GM18511 (cell line): ENCODE measurements at regions not wholly inside any gene's neighbourhood (a gene's known extent, or its start where the extent isn't known, plus 50 kb on each side); places are given as distances from the start of the nearest gene placed in this dataset.
"Not testable (repeated sequence)": the region's sequence is repeated elsewhere in the genome, so short reads cannot be mapped to it uniquely, and the experiment has no call there.

Source experiments
- ATAC-seq: cut with Tn5 transposase; IDR thresholded peaks from one replicate; pipeline ENCODE4 v1.9.1; 2021; ENCODE audit warnings: mild to moderate bottlenecking, moderate library complexity; ENCODE audit not compliant: unreplicated experiment

DNA sequence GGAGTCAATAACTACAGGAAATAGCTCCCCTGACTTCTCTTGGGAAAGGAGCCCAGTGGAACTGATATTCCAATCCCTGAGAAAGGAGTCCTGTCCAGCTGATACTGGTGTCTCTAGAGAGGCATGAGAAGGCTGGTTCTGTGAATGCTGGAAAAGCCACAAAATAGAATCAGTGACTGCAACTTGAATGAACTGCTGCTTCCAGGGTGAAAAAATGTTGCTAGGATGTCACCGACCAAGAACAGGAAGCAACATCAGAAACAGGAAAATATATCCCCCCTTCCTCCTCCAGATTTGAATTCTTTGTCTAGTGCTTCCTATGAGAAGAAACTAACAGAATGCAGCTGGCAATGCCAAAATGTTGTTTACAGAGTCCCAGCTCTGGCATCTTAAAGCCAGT, 269.3 kb upstream of the LYPLAL1 start:
- no peak for ATAC-seq

DNA sequence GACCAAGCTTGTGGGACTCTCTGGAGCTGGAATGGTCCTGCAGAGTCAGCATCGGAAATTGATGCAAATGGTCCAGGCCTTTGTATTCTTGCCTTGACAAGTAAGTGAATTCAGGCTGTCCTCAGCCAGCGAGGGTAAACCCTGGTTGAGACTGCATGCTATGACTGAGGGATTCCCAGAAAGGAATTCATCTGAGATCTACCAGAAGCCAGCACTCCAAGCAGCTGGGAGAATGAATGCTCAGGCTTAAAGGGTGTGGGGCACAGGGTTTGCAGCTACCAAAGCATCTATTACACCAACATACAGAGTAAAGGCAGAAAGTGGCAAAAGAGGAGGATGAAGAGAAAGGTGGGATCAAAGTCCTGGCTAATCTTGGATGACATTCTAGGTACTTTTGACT, 257.0 kb upstream of the LYPLAL1 start:
- ATAC-seq = no peak

DNA sequence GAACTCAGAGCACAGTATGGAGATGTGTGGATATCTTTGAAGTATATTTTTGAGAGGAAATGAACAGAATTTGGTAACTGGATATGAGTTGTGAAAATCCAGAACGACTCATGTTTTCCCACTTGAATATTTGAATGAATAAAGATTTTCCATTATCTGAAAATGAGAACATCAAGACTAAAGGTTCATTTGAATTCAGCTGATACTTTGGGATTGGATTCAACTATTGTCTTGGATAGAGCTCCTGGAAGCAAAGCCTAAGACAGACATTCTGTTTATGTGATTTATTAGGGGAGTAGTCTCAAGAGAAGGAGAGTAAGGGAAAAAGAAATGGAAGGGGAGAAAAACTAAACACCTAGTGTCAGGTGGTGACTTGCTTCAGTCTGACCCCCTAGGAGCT, 256.0 kb upstream of the LYPLAL1 start:
- ATAC-seq = no peak

DNA sequence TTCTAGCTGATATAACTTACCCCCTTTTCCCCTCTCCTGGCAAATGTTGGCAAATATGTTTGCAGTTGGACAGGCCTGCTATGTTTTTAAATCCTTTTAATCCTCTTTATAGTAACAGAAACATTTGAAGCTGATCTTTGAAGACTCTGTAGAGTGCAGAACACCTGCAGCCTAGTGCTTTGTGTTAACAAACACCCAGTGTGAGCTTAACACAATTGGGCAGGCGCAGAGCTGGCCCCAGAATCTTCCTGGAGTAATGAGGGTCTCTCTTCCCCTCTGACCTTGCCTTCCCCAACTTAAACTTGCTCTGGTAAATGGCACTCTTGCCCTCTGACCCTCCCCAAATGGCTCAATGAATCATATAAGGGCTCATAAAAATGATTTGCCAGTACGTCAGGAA, 247.9 kb upstream of the LYPLAL1 start:
- no peak for ATAC-seq

DNA sequence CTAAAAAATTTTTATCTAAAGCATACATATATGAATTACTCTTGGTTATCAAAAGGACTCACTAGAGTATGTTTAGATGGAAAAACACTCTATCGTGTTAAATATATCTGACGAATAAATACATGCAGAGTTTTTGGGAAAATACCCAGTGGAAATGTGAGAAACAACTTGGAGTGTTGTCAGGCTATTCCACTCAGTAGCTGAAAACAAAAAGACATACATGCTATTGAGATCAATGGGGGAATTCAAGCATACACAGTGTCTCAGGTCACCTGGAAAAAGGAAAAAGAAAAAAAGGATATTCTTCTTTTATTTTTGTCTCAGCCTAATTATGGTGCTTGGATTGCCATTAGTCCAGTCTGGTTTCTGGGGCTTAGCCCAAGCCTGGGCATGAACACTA, 247.0 kb upstream of the LYPLAL1 start:
- ATAC-seq = no peak

DNA sequence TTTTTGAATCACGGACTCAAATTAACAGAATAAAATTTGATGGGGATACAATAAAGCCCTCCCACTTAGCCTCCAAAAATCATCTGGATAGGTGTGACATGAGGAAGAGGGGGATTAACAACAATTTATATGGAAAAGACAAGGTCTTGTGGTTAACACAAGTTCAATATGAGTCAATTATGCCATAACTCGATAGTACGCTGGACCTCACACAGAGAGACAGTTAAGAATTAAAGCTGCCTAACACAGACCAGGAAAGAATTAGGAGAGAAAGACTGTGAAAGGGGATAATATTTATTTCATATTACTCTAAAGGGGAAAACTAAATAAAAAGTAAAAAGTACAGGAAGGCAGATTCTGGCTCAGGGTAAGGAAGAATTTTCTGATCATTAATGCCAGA, 243.7 kb upstream of the LYPLAL1 start:
- ATAC-seq = no peak

DNA sequence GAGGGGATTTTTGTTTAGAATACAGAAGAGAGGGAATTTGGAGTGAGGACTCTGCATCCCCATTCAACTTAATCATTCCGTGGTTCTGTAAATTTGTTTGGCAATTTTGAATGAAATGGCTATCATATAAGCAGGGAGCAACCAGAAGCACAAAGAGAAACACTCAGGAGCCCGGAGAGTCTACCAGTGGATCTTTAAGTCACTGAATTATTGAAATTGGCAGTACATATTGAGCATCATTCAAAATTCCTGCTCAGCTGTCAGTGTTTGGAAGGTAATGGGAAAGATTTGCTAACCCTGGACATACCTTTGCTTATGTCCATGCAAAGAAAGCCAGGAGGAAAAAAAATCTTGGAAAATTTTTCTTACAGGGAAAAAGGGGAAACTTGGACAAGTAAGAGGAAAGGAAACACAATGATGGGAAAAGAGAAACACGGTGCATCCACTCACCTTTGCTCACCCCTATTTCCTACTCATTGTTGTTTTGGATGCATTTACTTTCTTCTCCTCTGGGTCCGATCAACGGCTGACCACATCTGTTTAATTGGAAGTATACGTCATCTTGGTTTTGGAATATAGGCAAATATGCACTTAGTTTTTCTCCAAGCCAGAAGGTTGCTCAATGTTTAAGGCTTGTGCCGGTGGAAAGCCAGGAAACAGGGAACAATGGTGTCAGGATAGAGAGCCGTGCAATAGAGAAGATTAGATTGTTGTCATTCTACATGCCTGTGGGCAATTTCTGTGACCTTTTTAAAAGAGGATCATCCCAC, 243.0 kb upstream of the LYPLAL1 start:
- no peak for ATAC-seq

DNA sequence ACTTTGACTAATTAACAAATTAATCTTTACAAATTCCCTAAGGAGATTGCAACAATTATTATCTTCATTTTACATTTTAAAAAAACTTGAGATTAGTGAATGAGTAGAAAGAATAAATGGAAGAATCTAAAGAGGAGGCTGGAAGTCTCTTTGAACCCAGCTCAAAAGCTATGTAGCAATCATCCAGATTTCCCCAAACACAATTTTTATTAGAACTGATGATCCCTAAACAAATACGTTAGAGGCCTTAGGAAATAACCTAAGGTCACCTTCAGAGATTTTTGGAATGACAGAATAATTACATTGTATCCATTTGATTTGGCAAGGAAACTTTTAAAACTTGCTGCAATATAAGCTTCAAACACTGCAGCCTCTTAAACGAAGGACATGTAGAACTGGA, 242.4 kb upstream of the LYPLAL1 start:
- no peak for ATAC-seq

DNA sequence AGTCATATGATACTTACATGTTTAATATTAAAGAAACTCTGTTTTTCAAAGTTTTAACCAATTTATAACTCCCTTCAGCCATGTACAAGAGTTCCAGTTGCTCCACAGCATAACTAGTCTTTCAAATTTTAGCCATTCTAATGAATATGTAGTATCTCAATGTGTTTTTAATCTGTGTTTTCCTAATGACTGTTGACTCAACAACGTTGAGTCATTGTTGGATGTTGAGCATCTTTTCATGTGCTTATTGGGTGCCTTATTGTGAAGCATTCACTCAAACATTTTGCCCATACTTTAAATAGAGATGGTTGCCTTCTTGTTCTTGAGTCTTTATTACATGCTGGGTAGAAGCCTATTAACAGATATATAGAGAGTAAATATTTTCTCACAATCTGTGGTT, 240.2 kb upstream of the LYPLAL1 start:
- no peak for ATAC-seq

DNA sequence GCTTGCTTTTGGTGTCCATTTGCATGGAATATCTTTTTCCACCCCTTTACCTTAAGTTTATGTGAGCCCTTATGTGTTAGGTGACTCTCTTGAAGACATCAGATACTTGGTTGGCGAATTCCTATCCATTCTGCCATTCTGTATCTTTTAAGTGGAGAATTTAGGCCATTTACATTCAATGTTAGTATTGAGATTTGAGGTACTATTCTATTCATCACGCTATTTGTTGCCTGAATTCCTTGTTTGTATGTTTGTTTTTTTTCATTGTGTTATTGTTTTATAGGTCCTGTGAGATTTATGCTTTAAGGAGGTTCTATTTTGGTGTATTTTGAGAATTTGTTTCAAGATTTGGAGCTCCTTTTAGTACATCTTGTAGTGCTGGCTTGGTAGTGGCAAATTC, 238.3 kb upstream of the LYPLAL1 start:
- not testable (repeated sequence) for ATAC-seq

DNA sequence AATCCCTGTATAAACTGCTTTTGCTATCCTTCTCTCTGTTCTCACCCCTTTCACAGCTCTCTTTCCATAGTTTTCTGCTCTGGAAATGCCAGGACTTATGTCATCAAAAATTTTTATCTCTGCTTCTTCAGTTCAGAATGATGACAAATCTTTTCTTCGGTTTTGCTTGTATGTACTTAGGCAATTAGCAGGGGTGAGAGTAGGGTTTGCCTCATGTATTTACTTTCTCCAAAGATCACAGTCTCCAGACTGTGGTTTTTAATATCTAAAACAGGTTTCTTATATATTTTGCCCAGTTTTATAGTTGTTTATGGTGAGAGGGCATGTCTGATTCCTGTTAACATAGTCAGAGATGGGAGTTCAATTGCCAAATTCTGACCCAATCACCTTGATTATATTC, 235.4 kb upstream of the LYPLAL1 start:
- no peak for ATAC-seq

DNA sequence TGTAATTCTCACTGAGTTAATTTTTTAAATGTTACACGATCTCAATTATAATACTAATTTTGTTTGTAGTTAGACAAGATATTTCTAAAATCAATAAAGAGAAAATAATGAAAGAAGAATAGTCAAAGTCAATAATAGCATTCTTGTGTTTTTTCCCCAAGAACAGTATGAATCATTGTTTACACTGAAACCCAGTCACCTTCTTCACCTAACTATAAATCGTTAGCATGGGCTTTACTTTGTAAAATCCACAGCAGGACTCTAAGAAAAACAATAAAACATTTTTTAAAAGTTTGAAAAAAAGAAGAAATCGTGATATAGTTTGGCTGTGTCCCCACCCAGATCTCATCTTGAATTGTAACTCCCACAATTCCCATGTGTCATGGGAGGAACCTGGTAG, 234.6 kb upstream of the LYPLAL1 start:
- ATAC-seq = no peak

DNA sequence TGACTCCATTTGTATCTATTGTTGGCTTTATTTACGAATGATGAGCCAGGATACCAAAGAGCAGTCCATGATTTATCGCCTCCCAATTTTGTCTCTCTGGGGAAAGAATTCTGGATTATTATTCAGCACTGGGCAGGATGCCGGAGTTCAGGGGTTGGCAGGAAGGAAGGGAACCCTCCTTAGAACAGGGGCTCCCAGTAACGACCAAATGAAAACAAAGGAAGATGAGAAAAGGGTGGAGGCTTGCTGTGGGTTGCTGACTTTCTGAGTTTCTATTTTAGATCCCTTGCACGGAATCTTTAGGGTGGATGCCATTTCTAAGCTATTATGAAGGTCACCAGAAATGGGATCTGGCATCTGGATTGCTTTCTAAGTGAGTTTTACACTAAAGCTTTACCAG, 231.2 kb upstream of the LYPLAL1 start:
- ATAC-seq = no peak

DNA sequence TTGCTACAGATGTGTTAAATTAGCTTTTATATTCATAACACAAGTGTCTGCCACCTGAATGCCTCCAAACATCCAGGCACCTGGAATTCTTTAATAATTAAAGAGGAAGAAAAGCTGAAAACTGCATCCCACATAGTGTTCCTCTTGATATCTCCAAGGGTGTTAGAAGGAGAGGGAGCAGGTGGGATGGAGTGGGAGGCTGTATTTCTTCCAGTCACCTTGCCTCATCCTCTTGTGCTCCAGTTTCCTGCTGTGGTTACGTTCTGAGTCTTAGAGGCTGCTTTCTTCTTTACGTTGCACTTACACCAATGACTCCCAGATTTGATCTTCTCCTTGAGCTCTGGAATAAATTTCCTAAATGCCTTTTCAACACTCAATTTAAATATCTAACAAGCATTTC, 230.3 kb upstream of the LYPLAL1 start:
- no peak for ATAC-seq

DNA sequence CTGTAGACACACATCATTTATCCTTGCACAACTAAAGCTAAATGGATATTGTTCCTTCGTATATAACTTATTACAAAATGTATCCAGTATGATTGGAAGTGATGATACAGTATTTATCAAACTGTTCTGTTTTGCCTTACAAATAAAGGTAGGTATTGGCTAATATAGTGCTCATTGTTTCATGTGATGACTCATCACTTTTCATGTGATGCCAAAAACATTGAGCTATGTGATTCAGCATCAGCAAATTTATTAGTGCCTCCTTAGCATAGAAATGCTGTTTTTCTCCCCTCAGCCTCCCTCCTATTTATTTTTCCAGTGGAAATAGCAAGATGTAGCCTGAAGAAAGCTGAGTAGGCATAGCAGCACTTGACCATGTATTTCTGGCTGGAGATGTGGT, 228.6 kb upstream of the LYPLAL1 start:
- no peak for ATAC-seq

DNA sequence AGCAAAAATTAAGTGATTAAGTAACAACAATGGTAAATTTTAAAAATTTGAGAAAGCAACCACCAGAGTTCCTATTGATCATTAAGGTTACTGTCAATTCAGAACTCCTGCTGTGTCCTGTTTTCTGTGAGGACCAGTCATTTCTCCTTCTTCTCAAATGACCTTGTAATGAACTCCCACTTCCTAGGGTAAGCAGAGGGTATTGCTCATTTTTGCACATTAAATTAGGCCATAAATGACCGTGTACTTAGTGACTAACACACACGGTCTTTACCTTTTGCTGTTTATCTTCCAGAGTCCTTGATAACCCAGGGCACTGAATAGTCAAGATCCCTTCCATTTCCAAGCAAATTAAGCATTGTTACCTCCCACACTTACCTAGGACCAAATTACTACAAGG, 227.5 kb upstream of the LYPLAL1 start:
- ATAC-seq = no peak

DNA sequence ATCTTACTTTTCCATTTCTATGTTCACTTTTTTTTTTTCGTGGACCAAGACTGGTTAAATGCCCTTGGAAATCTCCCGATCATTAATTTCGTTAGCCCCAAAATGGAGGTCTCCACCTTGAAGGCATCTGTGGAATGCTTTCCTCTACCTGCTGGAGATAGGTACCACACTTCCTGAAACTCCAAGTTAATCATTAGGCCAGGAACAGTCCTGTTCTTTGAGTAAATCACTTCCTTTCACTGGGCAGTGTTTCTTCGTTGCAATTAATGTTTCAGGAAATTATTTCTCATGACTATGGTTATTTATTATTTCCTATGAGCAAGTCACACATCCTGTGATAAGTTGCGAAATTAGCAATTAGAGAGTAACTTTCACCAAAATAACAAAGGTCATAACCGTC, 225.2 kb upstream of the LYPLAL1 start:
- no peak for ATAC-seq

DNA sequence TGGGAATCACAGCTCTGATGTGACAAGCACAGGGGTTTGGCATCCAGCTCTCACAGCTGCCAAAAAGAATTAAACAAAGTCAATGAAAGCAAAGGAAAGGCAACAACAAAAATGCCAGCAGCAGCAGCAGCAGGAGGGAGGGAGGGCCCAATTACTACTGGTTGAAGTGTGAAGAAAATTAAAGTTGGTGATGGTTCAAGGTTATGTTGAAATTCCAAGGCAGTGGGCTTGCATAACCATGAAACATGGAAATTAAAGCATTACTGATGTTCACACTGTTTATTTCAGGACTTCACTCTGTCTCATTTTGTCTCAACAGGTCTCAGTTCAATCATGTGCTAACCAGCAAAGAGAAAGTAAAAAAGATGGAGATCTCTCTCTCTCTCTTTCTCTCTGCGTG, 220.3 kb upstream of the LYPLAL1 start:
- no peak for ATAC-seq

DNA sequence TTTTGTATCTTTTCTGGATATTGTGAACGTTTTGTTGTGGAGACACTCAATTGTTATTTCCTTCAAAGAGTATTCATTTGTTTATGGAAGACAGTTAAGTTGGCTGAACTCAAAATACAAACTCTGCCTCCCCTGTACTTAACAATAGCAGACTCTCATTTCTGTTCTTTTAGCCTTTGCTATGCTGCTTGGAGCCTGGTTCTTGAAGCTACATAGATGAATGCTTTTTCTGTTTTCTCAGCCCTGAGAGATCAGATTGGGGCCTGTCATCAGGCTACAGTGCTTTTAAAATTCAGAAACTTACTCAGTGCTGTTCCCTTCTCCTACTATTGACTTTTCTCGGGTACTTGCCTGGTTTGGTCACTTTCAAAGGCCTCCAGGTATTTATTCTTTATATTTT, 215.7 kb upstream of the LYPLAL1 start:
- no peak for ATAC-seq

DNA sequence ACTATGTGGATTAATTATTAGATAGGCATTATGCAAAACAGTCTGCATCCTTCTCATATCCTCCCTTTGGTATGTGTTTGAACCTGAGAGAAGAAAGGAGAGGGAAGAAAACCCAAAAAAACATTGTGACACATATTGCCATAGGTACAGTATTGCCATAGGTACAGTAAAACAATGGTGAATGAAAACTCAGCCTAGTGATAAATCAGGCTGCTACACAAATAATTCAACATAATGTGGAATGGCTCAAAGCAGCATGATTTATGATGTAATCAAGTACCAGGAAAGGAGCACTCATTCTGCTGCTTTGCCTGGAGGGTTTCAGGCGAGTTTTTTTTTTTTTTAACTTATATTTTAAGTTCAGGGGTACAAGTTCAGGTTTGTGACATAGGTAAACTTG, 213.9 kb upstream of the LYPLAL1 start:
- no peak for ATAC-seq

DNA sequence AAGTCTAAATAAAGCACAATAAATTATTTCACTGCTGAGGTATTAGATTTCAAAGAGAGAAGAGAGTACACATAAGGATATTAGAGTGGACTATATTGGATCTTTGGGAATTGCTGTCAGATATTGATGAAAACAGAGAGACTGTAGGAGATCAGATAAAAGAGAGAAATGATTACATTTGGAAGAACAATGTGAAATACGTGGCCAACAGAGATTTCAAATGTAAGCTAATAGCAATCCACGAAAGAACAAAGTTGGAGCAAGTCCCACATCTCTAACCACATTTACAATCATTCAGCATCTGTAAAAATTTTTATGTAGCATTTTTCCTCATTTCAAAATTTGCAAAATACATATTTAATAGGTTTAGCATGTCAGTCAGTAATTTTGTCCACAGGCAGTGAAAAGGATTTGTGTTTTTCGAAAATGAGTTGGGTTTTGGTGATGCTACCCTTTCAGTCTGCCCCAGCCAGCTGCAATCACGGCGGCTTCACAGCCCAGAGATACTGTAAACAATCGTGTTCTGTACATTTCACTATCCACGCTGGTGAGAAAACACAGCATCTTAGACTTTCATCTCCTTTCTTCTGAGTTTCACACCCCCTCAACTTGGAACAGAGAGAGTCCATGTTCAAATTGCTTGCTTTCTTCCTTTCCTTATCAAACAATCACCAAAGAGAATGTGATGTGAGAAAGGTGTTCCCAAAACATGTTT, 209.1 kb upstream of the LYPLAL1 start:
- ATAC-seq = no peak

DNA sequence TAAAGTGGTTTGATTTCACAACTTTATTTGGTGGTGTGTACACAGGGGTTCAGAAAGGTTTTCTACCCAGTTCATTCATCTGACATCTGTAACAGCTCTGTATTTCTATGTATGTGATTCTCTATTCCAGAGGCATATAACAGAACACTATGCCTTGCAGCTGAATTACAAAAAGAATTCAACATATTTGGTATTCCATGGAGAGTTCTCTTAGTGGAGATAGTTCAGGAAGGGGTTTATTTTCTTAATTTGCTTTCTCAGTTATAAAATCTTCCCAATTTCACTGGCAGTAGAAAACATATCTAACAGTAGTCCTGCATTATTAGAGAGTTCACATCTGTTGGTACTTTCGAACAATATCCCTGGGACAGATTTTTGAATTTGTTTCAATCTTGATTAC, 207.9 kb upstream of the LYPLAL1 start:
- ATAC-seq = no peak

DNA sequence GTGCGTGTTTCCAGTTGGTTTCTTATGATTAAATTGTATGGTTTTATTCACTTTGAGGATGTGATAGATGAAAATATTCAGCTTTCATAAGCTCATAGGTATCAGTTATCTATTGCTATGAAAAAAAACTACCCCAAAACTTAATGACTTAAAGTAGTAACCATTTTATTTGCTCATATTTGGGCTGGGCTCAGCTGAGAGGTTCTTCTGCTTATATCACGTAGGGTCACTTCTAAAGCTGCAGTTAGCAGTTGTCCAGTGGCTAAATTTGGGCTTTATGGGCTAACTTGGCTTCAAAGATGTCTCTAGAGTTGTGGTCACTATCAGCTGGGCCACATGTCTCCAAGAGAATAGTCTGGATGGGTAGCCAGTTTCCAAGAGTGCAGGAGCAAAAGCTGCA, 206.4 kb upstream of the LYPLAL1 start:
- no peak for ATAC-seq
